ENCODE measurements at regions not wholly inside any gene's neighbourhood (a gene's known extent, or its start where the extent isn't known, plus 50 kb on each side); places are given as distances from the start of the nearest gene placed in this dataset.
A peak's percentile ranks its signal among the peaks of the same experiment; 100 is the strongest.
"Not testable (repeated sequence)": the region's sequence is repeated elsewhere in the genome, so short reads cannot be mapped to it uniquely, and the experiment has no call there.

- no peaks in the 10 kb centered on the region for H3K4me1 ChIP-seq (ENCODE audit: insufficient read depth, low read length)
- H3K27ac ChIP-seq (ENCODE audit: low read depth, low read length), result no peak overlapping the region
- no peak overlapping the region for H3K27ac Mint-ChIP-seq
- intact Hi-C loops (cut with micrococcal nuclease), result no loop called here
- no peaks in the 10 kb centered on the region for H3K9me3 ChIP-seq (ENCODE audit: control insufficient read depth in 1 of 2, low read length in 2 of 2)
- no peaks in the 10 kb centered on the region for H3K36me3 Mint-ChIP-seq
- no peak overlapping the region for H3K4me3 Mint-ChIP-seq
- peaks cover 0 to 5% (median 0%) of the 10 kb centered on the region in 8 donors for H3K9me3 Mint-ChIP-seq
- no peaks in the 10 kb centered on the region for H3K27me3 Mint-ChIP-seq
- H3K4me1 Mint-ChIP-seq, result no peaks in the 10 kb centered on the region
- DNase-seq, result no peak
- H3K27me3 ChIP-seq (ENCODE audit: insufficient read depth, low read length), result no peaks in the 10 kb centered on the region
- CTCF ChIA-PET (ENCODE audit: partially characterized antibody), result no interaction called here
- H3K36me3 ChIP-seq (ENCODE audit: insufficient read depth, low read length), result no peaks in the 10 kb centered on the region
- no peak overlapping the region for H3K4me3 ChIP-seq (ENCODE audit: low read length in 2 of 2)
- POLR2A ChIA-PET (ENCODE audit: partially characterized antibody), result no interaction called here
These were observed 302.4 kb upstream of the TACR3 start for GRCh38 chr4:104022226-104022625.

- no peak overlapping the region for H3K4me3 Mint-ChIP-seq
- H3K27me3 Mint-ChIP-seq, result no peaks in the 10 kb centered on the region
- no peaks in the 10 kb centered on the region for H3K4me1 Mint-ChIP-seq
- no peak overlapping the region for H3K4me3 ChIP-seq (ENCODE audit: low read length in 2 of 2)
- POLR2A ChIA-PET (ENCODE audit: partially characterized antibody), result no interaction called here
- CTCF ChIA-PET (ENCODE audit: partially characterized antibody), result no interaction called here
- no peak for DNase-seq
- no peak overlapping the region for H3K27ac ChIP-seq (ENCODE audit: low read depth, low read length)
- H3K36me3 Mint-ChIP-seq, result no peaks in the 10 kb centered on the region
- intact Hi-C loops (cut with micrococcal nuclease), result no loop called here
- H3K9me3 Mint-ChIP-seq, result peaks cover 0 to 5% (median 0%) of the 10 kb centered on the region in 8 donors
- no peaks in the 10 kb centered on the region for H3K36me3 ChIP-seq (ENCODE audit: insufficient read depth, low read length)
- H3K27me3 ChIP-seq (ENCODE audit: insufficient read depth, low read length), result no peaks in the 10 kb centered on the region
- H3K9me3 ChIP-seq (ENCODE audit: control insufficient read depth in 1 of 2, low read length in 2 of 2), result no peaks in the 10 kb centered on the region
- H3K27ac Mint-ChIP-seq, result no peak overlapping the region
- no peaks in the 10 kb centered on the region for H3K4me1 ChIP-seq (ENCODE audit: insufficient read depth, low read length)
These were observed 300.9 kb upstream of the TACR3 start for GRCh38 chr4:104020641-104021040.

- ChIA-PET CTCF (ENCODE audit: partially characterized antibody) (no interaction called here), POLR2A (ENCODE audit: partially characterized antibody) (no interaction called here)
- intact Hi-C loops (cut with micrococcal nuclease), result no loop called here
- Histone ChIP-seq H3K4me3 (ENCODE audit: low read length in 2 of 2) (no peak overlapping the region), H3K36me3 (ENCODE audit: insufficient read depth, low read length) (no peaks in the 10 kb centered on the region), H3K27ac (ENCODE audit: low read depth, low read length) (no peak overlapping the region), H3K4me1 (ENCODE audit: insufficient read depth, low read length) (no peaks in the 10 kb centered on the region), H3K9me3 (ENCODE audit: control insufficient read depth in 1 of 2, low read length in 2 of 2) (no peaks in the 10 kb centered on the region), H3K27me3 (ENCODE audit: insufficient read depth, low read length) (no peaks in the 10 kb centered on the region)
- no peak for DNase-seq
- Mint-ChIP-seq H3K4me3 (no peak overlapping the region), H3K9me3 (peaks cover 0 to 3% (median 0%) of the 10 kb centered on the region in 8 donors), H3K36me3 (no peaks in the 10 kb centered on the region), H3K4me1 (no peaks in the 10 kb centered on the region), H3K27ac (no peak overlapping the region), H3K27me3 (no peaks in the 10 kb centered on the region)
These were observed 297.4 kb upstream of the TACR3 start for GRCh38 chr4:104017213-104017612.

- no peak for DNase-seq
These were observed 295.9 kb upstream of the TACR3 start for GRCh38 chr4:104015680-104016079.

GRCh38 chr4:104010722-104011121, 290.9 kb upstream of the TACR3 start:
- Mint-ChIP-seq H3K9me3 (peaks cover 0 to 9% (median 3%) of the 10 kb centered on the region in 8 donors), H3K27ac (no peak overlapping the region), H3K4me1 (no peaks in the 10 kb centered on the region), H3K27me3 (no peaks in the 10 kb centered on the region), H3K36me3 (no peaks in the 10 kb centered on the region), H3K4me3 (no peak overlapping the region)
- no peaks in the 10 kb centered on the region for H3K4me1 ChIP-seq (ENCODE audit: insufficient read depth, low read length)
- no peaks in the 10 kb centered on the region for H3K36me3 ChIP-seq (ENCODE audit: insufficient read depth, low read length)
- intact Hi-C loops (cut with micrococcal nuclease), result no loop called here
- no peak for DNase-seq
- no peaks in the 10 kb centered on the region for H3K9me3 ChIP-seq (ENCODE audit: control insufficient read depth in 1 of 2, low read length in 2 of 2)
- ChIA-PET POLR2A (ENCODE audit: partially characterized antibody) (no interaction called here), CTCF (ENCODE audit: partially characterized antibody) (no interaction called here)
- no peaks in the 10 kb centered on the region for H3K27me3 ChIP-seq (ENCODE audit: insufficient read depth, low read length)
- no peak overlapping the region for H3K4me3 ChIP-seq (ENCODE audit: low read length in 2 of 2)
- no peak overlapping the region for H3K27ac ChIP-seq (ENCODE audit: low read depth, low read length)

More at GRCh38 chr4:104015680-104016079, 295.9 kb upstream of the TACR3 start:
- POLR2A ChIA-PET (ENCODE audit: partially characterized antibody), result no interaction called here
- no peak overlapping the region for H3K27ac Mint-ChIP-seq
- CTCF ChIA-PET (ENCODE audit: partially characterized antibody), result no interaction called here
- H3K4me3 Mint-ChIP-seq, result no peak overlapping the region
- no peaks in the 10 kb centered on the region for H3K4me1 Mint-ChIP-seq
- Histone ChIP-seq H3K27me3 (ENCODE audit: insufficient read depth, low read length) (no peaks in the 10 kb centered on the region), H3K36me3 (ENCODE audit: insufficient read depth, low read length) (no peaks in the 10 kb centered on the region), H3K27ac (ENCODE audit: low read depth, low read length) (no peak overlapping the region), H3K4me3 (ENCODE audit: low read length in 2 of 2) (no peak overlapping the region), H3K9me3 (ENCODE audit: control insufficient read depth in 1 of 2, low read length in 2 of 2) (no peaks in the 10 kb centered on the region), H3K4me1 (ENCODE audit: insufficient read depth, low read length) (no peaks in the 10 kb centered on the region)
- no peaks in the 10 kb centered on the region for H3K36me3 Mint-ChIP-seq
- H3K9me3 Mint-ChIP-seq, result peaks cover 0 to 3% (median 0%) of the 10 kb centered on the region in 8 donors
- intact Hi-C loops (cut with micrococcal nuclease), result no loop called here
- no peaks in the 10 kb centered on the region for H3K27me3 Mint-ChIP-seq

- DNase-seq; H3K27ac ChIP-seq (ENCODE audit: low read depth, low read length); H3K4me3 ChIP-seq (ENCODE audit: low read length in 2 of 2); H3K36me3 ChIP-seq (ENCODE audit: insufficient read depth, low read length); intact Hi-C loops (cut with micrococcal nuclease); POLR2A ChIA-PET (ENCODE audit: partially characterized antibody); H3K27me3 Mint-ChIP-seq; H3K4me1 Mint-ChIP-seq; H3K4me1 ChIP-seq (ENCODE audit: insufficient read depth, low read length); H3K4me3 Mint-ChIP-seq; H3K36me3 Mint-ChIP-seq; H3K27me3 ChIP-seq (ENCODE audit: insufficient read depth, low read length); CTCF ChIA-PET (ENCODE audit: partially characterized antibody); H3K9me3 ChIP-seq (ENCODE audit: control insufficient read depth in 1 of 2, low read length in 2 of 2): not testable (repeated sequence)
- Mint-ChIP-seq H3K27ac (peak overlapping the region in 1 of 7 donors; percentile 85), H3K9me3 (peaks cover 2 to 31% (median 17%) of the 10 kb centered on the region in 8 donors)
These were observed 282.5 kb upstream of the TACR3 start for GRCh38 chr4:104002318-104002717.

- Mint-ChIP-seq H3K4me1 (no peaks in the 10 kb centered on the region), H3K4me3 (no peak overlapping the region), H3K36me3 (no peaks in the 10 kb centered on the region), H3K9me3 (peaks cover 0 to 27% (median 15%) of the 10 kb centered on the region in 8 donors), H3K27ac (no peak overlapping the region), H3K27me3 (no peaks in the 10 kb centered on the region)
- DNase-seq, result no peak
- no peaks in the 10 kb centered on the region for H3K9me3 ChIP-seq (ENCODE audit: control insufficient read depth in 1 of 2, low read length in 2 of 2)
- no peaks in the 10 kb centered on the region for H3K27me3 ChIP-seq (ENCODE audit: insufficient read depth, low read length)
- H3K27ac ChIP-seq (ENCODE audit: low read depth, low read length), result no peak overlapping the region
- intact Hi-C loops (cut with micrococcal nuclease), result no loop called here
- POLR2A ChIA-PET (ENCODE audit: partially characterized antibody), result no interaction called here
- H3K4me3 ChIP-seq (ENCODE audit: low read length in 2 of 2), result no peak overlapping the region
- H3K36me3 ChIP-seq (ENCODE audit: insufficient read depth, low read length), result no peaks in the 10 kb centered on the region
- no peaks in the 10 kb centered on the region for H3K4me1 ChIP-seq (ENCODE audit: insufficient read depth, low read length)
- CTCF ChIA-PET (ENCODE audit: partially characterized antibody), result no interaction called here
These were observed 279.0 kb upstream of the TACR3 start for GRCh38 chr4:103998756-103999155.

GRCh38 chr4:103996637-103997036, 276.9 kb upstream of the TACR3 start:
- CTCF ChIA-PET (ENCODE audit: partially characterized antibody), result no interaction called here
- no peak for DNase-seq
- H3K4me3 Mint-ChIP-seq, result no peak overlapping the region
- H3K36me3 Mint-ChIP-seq, result no peaks in the 10 kb centered on the region
- H3K9me3 Mint-ChIP-seq, result peaks cover 0 to 17% (median 10%) of the 10 kb centered on the region in 8 donors
- H3K27me3 Mint-ChIP-seq, result no peaks in the 10 kb centered on the region
- intact Hi-C loops (cut with micrococcal nuclease), result no loop called here
- Histone ChIP-seq H3K9me3 (ENCODE audit: control insufficient read depth in 1 of 2, low read length in 2 of 2) (no peaks in the 10 kb centered on the region), H3K36me3 (ENCODE audit: insufficient read depth, low read length) (no peaks in the 10 kb centered on the region), H3K27me3 (ENCODE audit: insufficient read depth, low read length) (no peaks in the 10 kb centered on the region), H3K4me3 (ENCODE audit: low read length in 2 of 2) (no peak overlapping the region), H3K4me1 (ENCODE audit: insufficient read depth, low read length) (no peaks in the 10 kb centered on the region), H3K27ac (ENCODE audit: low read depth, low read length) (no peak overlapping the region)
- H3K27ac Mint-ChIP-seq, result no peak overlapping the region
- no peaks in the 10 kb centered on the region for H3K4me1 Mint-ChIP-seq
- POLR2A ChIA-PET (ENCODE audit: partially characterized antibody), result no interaction called here

Data from CD4-positive, alpha-beta memory T cell (primary cell).